HG03571 (cell line): ENCODE measurements at regions not wholly inside any gene's neighbourhood (a gene's known extent, or its start where the extent isn't known, plus 50 kb on each side); places are given as distances from the start of the nearest gene placed in this dataset.
"Not testable (repeated sequence)": the region's sequence is repeated elsewhere in the genome, so short reads cannot be mapped to it uniquely, and the experiment has no call there.

Experiments
- ATAC-seq: cut with Tn5 transposase; IDR thresholded peaks from one replicate; pipeline ENCODE4 v1.9.1; 2021; ENCODE audit not compliant: unreplicated experiment

DNA sequence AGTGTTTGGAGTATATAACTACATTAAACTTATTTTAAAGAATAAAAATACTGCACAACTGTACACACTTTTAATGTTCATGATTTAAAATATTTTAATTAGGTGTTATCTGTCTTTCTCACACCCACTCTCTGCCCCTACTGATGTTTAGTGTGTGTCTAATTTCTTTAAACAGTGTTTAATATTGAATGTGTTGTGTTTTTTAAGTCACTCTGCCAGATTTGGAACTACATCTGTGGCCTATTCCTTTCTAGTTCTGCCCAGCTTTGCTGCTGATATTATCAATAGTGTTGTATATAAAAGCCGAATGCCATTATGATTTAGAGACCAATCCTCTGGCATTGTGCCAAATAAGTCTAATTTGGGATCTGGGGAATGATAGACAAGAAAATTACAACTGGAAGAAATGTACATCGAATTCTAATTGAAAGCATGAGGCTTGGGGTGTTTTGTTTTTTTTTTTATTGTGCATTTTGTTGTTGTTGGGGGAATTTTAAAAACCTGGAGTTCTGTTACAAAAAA is 398.0 kb downstream of the CPS1 start:
- no peak for ATAC-seq

DNA sequence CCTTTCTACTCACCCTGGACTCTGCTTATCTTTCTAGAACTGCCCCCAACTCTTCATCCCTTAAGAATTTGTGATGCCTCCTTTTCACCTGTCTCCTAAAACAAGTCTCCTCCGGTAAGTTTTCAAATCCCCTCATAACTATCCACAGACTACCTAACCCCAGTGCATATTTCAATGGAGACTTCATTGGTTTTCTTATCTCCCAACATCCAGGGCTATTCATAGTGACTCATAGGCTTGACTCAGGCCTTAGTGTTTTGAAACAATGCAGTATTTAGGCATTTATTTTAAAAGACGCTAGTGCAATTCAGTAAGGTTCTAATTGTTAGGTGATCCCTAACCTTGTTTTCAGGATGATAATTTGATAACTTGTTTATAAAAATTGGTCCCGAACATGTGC is 399.2 kb downstream of the CPS1 start:
- no peak for ATAC-seq

DNA sequence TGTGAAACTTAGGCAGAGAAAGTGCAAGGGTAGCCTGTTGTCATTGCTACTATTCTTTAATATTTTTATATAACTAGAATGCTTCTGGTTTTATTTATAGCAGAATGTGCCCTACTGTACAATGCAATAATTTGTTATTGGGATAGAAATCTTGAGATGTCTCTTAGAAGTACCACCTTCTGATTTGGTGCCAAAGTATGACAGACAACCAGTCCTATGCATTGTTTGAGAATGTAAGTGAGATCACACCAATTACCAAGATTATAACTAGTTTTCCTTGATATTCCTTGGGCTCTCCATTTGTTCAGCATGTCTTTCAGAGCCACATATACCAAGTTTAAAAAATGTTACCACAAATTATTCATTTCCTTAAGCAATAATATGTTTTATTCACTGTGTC is 399.7 kb downstream of the CPS1 start:
- ATAC-seq = no peak

DNA sequence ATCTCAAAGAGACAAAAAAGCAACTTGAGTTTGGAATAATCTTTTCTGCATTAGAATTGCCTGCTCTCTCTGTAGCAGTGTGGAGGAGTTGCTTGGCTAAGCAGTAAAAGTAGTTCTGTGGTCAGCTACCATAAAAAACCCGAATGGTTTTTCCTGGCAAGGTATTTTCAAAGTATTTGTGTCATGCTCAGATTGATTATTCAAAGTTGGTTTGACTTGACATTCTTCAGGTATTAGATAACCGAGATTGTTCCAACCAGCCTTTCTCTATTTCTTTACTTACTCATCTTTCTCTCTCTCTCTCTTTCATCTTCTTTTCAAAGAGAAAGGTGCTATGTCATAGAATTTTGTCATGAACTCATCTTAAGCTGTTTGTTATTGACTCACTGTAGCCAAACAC is 404.9 kb downstream of the CPS1 start:
- ATAC-seq = no peak

DNA sequence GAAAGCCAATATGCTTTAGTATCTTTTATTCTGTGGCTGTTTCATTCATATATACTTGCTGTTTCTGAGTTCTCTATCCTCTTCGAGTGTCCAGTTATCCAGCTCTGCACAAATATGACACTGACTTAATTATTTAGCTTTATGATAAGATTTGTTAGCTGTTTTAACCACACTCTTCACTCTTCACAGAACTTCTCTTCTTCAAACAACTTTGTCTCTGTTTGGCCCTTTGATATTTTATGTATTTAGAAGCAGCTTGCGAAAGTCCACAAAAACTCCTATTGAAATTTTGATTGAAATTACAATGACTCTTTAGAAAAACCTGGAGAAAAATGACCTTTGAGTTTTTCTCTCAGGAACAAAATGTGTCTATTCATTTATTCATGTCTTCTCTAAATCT is 407.0 kb downstream of the CPS1 start:
- ATAC-seq = no peak

DNA sequence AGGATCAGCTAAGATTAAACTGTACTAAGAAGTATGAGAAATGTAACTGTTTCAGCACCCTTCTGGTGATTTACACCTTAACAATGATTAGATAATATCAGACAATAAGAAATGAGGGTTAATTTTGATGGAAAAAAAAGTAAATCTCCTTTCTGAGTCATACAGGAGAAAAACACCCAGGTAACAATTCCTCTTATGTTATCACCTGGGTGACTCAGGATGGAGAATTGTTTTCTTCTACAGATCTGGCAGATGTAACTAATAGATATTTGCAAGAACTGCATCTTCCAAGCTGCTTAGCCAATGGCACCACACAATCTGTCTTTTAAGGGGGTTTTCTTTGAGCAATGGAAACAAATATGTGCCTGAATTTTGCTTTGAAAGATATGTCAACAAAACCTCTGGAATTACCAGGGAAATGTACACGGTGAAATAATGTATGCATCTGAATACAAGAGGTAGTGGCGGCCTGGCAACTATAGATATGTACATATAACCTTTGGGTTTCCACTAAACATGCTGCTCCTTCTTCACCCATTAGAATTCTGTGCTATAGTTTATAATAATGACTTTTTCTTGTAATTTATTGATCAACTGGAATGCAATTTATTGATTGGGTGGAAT is 407.9 kb downstream of the CPS1 start:
- no peak for ATAC-seq

DNA sequence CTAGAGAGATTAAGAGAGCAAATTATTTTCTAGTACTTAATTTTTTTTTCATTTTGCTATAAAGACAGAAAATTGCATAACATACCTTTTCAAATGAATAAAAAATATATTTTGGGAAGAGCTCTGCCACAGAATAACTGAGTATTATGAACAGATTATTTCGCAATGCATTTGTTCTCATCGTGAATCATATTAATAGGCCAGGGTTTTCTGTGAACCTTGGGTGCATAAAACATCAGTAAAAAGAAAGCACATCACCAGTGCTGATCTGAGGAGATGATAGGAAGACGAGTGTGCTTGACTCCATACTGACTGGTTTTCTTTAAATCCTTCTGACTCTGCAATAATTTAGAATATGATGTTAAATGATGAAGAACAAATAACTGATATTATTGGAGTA is 409.1 kb downstream of the CPS1 start:
- no peak for ATAC-seq

DNA sequence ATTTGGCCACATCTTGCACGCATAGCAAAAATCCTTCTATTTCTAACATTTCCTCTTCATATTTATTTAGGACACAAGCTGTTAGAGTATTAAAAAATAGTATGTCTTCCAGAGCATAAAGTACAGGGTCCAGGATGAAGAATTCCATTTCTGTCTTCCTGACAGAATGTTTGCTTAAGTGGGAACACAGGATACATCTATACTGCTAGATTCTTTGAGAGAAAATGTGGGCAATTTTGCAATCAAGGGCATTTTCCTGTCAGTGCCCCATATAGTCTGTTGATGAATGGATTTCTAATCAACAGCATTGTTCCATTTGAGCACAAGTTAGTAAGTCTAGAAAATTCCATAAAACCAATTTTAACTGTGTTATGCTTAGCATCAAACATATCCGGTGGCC is 409.9 kb downstream of the CPS1 start:
- ATAC-seq = no peak

DNA sequence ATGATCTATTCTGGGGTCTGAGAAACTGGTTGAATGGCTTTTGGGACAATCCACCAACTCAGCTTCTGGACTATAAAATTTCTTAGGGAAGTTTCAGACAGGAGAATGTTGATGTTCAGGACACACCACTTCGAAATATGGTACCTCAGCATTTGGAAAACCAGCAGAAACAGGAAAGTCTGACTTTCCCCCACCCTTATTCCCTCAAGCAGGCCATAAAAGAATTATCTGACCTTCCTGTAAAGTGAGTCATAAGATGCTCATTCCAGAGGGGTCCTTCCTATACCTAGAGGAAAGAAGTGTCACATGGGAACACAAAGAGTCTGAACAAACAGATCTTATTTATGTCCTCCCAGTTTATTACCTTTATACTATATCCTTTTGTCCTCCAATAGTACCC is 415.0 kb downstream of the CPS1 start:
- ATAC-seq = no peak

DNA sequence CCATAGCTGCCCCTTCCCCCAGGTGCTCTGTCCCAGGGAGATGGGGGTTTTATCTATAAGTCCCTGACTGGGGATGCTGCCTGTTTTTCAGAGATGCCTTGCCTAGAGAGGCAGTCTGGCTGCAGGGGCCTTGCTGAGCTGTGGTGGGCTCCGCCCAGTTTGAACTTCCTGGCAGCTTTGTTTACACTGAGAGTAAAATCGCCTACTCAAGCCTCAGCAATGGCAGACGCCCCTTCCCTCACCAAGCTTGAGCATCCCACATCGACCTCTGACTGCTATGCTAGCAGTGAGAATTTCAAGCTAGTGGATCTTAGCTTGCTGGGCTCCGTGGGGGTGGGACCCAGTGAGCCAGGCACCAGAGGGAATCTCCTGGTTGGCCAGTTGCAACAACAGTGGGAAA is 430.4 kb downstream of the CPS1 start:
- ATAC-seq = not testable (repeated sequence)

DNA sequence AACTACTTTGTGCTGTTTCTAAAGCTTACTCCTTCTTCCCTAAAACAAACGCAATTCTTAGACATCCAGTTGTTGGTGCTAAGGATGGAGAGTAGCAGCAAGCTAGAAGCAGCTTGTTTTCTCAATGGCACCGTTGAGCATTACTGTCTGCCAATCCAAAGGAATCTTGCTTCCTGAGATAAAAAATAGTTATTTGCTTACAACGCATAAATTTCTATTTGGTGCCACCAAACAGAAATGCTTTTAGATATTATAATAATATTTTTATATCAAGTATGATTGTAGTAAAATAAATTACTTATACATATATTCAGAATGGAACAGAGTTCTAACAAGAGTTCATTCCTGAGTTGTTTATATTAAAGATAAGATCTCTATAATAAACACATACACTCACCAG is 434.7 kb downstream of the CPS1 start:
- no peak for ATAC-seq

DNA sequence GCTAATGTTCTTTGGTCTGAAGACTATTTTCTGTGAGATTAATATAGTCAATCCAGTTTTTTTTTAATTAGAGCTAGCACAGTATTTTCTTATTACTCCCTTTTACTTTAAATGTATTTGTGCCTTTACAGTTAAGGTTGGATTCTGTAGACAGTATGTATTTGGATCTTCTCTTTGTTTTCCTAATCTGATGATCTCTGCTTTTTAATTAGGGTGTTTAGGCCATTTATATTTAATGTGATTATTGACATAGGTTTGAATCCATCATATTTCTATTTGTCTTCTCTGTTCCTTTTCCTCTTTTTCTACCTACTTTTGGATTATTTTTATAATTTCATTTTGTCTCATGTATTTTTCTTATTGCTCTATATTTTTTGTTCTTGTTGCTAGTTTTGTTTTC is 437.7 kb downstream of the CPS1 start:
- ATAC-seq = no peak

DNA sequence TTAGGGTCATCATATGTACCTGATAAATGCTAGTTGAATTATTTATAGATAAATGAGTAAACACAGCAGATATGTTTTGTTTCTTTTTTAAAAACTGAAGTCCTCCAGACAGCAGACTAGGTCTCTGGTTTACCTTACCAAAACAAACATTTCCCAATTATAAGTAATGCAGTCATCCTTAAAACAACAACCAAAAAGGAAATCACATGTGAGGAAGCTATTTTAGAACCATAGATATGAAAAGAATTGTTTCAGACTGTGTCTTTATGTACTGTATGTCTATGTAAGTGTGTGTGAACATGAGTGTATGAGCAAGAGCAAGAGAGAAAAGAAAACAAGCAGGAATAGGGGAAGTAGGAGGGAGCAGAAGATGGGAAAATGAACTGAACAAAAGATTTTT is 441.0 kb downstream of the CPS1 start:
- ATAC-seq = no peak

DNA sequence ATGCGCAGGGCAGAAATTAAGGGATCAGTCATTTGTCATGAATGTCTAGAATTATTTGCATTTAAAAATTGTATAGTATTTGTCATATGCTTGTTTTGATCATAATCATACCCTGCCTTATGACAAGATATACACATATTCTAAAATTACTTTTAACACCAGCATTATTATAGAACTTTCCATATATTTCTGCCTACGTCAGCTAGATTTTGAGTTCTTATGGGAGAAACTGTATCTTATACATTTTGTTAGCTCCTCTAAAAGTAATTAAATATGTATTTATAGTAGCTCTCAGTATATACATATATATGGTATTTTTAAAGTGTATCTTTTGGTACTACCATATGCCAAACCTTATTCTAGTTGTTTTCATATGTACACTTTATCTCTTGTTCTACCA is 441.9 kb downstream of the CPS1 start:
- no peak for ATAC-seq

DNA sequence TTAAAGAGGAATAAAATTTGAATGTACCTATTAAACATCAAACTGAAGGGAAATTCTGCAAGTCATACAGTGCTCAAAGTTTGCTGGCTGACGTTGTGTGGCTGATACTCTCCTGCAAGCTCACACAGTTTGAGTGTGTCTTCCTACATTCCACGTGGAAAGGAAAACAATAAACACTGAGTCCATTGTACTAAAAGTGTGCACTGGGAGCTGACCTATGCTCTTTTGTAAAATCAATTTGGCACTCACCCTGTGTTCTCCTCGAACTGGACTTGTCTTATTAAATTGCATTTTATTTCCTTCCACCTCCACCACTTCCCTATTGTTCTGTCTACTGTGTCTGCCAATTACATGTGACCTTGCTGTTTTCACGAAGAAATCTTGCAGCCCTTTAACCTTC is 458.0 kb downstream of the CPS1 start:
- ATAC-seq = no peak

DNA sequence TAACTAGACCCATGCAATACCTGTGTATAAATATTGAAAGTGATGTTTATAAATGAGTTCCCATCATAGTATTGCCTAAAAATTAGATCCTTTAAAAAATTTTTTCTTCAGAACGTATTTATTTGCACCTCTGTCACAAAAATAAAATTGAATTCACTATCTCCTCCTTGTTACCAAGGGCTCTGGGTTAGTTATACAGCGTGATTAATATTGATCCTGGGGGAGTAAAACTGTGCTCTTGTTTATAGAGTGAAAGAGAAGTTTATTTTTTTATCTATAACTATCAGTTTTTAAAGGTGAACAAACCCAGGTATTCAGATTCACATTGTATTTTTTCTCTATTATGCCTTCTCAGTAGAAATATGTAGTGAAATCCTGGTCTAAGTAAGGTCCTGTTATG is 458.5 kb downstream of the CPS1 start:
- ATAC-seq = no peak

DNA sequence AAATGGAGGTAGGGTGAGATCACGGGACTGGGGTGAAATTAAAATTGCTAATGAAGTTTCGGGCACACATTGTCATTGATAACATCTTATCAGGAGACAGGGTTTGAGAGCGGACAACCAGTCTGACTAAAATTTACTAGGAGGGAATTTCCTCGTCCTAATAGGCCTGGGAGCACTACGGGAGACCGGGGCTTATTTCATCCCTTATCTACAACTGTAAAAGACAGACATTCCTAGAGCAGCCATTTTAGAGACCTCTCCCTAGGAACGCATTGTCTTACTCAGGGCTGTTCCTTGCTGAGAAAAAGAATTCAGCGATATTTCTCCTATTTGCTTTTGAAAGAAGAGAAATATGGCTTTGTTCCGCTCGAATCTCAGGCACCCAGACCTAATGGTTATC is 468.7 kb downstream of the CPS1 start:
- not testable (repeated sequence) for ATAC-seq

DNA sequence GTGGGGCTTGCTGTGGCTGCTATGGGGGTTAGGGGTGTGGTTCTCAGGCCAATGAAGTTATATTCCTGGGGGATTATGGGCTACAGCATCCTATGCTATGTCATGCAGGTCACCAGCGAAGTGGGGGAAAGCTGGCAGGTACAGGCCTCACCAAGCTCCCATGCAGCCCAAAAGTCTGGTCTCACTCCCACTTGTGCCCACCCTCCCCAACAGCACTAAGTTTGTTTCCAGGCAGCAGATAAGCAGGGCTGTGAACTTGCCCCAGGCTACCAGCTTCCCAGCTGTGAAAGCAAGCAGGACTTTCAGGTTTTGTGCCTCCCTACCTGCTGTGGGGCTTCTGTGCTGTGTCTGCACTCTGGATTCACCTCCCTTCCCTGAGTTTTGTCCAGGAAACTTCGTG is 469.7 kb downstream of the CPS1 start:
- ATAC-seq = no peak

DNA sequence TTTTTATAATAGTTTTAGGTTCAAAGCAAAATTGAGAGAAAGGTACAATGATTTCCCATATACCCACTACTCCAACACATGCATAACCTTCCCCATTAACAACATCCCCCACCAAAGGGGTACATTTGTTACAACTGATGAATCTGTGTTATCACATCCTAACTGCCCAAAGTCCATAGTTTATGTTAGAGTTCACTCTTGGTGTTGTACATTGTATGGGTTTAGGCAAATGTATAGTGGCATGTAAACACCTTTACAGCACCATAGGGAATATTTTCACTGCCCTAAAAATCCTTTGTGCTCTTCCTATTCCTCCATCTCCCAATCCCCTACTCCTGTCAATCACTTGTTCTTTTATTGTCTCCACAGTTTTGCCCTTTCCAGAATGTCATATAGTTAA is 471.6 kb downstream of the CPS1 start:
- ATAC-seq = no peak

DNA sequence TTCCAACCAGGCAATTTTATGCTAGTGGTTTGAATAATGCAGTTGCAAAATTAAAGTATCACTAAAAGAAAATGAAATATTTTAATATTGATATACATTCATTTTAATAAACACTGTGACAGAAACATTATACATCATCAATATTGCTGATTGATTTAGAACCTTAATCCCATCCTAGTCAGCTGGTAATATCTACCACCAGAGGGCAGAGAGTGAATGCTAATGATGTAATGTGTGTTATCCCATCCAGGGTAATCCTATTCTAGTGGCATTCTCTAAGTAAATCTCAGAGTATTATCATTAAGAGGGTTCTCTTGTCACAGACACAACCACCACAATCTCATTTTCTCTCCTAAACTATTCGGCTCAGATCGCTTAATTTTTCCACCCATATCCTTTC is 477.4 kb downstream of the CPS1 start:
- no peak for ATAC-seq

DNA sequence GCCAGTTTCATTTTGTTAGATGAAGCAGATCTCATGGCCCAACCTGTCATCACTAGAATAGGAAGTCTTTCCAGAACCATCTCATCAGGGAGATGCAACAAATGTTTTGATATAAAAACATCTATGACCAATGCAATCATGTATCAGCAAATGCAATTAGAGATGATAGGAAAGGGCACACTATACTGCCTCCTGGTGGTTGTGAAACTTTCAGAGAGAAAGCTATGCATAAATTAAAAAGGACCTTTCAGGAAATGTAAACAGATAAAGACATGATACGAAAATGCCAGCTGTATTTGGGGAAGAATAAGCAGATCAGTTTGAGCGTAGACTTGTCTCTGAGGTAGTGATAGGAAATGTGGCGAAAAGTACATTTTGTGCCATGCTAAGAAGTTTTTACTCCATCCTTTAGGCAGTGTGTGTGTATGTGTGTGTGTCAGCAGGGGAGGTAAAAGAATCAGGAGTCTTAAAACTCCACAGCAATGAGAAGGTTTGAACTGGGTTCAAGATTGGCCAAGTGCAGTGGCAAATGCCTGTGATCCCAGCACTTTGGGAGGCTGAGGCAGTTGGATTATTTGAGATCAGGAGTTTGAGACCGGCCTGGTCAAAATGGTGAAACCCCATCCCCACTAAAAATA is 479.3 kb downstream of the CPS1 start:
- no peak for ATAC-seq

DNA sequence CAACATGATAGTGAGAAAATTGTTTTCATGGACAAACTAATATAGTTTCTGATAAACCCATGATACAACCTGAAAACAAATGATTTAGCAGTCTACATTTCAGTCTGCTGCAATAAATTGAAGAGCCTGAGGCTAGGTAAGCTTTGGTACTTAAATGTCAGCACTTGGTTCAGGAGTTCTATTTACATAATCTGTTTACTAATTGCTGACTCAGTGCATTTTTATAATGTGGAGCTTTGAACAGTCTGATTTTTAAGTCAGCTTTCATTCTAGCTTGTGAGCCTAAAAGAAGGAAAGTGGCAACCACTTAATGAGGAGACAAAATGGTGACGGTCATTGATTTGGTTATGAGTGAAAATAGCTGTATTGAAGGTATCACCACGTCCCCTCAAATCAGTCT is 488.6 kb downstream of the CPS1 start:
- no peak for ATAC-seq
